ENCODE measurements at regions not wholly inside any gene's neighbourhood (a gene's known extent, or its start where the extent isn't known, plus 50 kb on each side); places are given as distances from the start of the nearest gene placed in this dataset.
"Not testable (repeated sequence)": the region's sequence is repeated elsewhere in the genome, so short reads cannot be mapped to it uniquely, and the experiment has no call there.

GRCh38 chr18:75691483-75691882 is 264.0 kb upstream of the SMIM21 start:
- no peaks in the 10 kb centered on the region for H3K27me3 ChIP-seq (ENCODE audit: control insufficient read depth in 1 of 2, insufficient read depth in 2 of 2, low read length in 2 of 2)
- no peaks in the 10 kb centered on the region for H3K36me3 ChIP-seq (ENCODE audit: insufficient read depth, low read length)
- no peak overlapping the region for H3K27ac ChIP-seq (ENCODE audit: low read depth in 1 of 2, low read length in 2 of 2)
- no peak overlapping the region for H3K4me3 ChIP-seq (ENCODE audit: low read length)
- ATAC-seq (ENCODE audit: poor library complexity) (no peak), DNase-seq (no peak)
- H3K4me1 ChIP-seq (ENCODE audit: insufficient read depth, low read length) = no peaks in the 10 kb centered on the region
- Mint-ChIP-seq H3K9me3 (no peaks in the 10 kb centered on the region), H3K4me3 (no peak overlapping the region), H3K36me3 (ENCODE audit: low read depth) (no peaks in the 10 kb centered on the region), H3K27ac (no peak overlapping the region), H3K27me3 (peaks cover 13% of the 10 kb centered on the region), H3K4me1 (ENCODE audit: low read depth) (no peaks in the 10 kb centered on the region)
- ChIA-PET POLR2A (no interaction called here), CTCF (no interaction called here)
- intact Hi-C loops (cut with DNase I, micrococcal nuclease) = no loop called here
- H3K9me3 ChIP-seq (ENCODE audit: control insufficient read depth in 1 of 2, insufficient read depth in 1 of 2, low read length in 2 of 2) = peaks cover 0 to 10% of the 10 kb centered on the region in 2 experiments
- TF ChIP-seq, protein P1, sequence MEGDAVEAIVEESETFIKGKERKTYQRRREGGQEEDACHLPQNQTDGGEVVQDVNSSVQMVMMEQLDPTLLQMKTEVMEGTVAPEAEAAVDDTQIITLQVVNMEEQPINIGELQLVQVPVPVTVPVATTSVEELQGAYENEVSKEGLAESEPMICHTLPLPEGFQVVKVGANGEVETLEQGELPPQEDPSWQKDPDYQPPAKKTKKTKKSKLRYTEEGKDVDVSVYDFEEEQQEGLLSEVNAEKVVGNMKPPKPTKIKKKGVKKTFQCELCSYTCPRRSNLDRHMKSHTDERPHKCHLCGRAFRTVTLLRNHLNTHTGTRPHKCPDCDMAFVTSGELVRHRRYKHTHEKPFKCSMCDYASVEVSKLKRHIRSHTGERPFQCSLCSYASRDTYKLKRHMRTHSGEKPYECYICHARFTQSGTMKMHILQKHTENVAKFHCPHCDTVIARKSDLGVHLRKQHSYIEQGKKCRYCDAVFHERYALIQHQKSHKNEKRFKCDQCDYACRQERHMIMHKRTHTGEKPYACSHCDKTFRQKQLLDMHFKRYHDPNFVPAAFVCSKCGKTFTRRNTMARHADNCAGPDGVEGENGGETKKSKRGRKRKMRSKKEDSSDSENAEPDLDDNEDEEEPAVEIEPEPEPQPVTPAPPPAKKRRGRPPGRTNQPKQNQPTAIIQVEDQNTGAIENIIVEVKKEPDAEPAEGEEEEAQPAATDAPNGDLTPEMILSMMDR (IDR thresholded peaks at IDR 0.05) = no peak

GRCh38 chr18:75690283-75690682 is 262.8 kb upstream of the SMIM21 start:
- H3K27me3 ChIP-seq (ENCODE audit: control insufficient read depth in 1 of 2, insufficient read depth in 2 of 2, low read length in 2 of 2); CTCF ChIA-PET; H3K4me1 ChIP-seq (ENCODE audit: insufficient read depth, low read length); H3K36me3 Mint-ChIP-seq (ENCODE audit: low read depth); H3K36me3 ChIP-seq (ENCODE audit: insufficient read depth, low read length); H3K4me3 Mint-ChIP-seq; H3K4me3 ChIP-seq (ENCODE audit: low read length); POLR2A ChIA-PET; H3K9me3 Mint-ChIP-seq; H3K4me1 Mint-ChIP-seq (ENCODE audit: low read depth); intact Hi-C loops (cut with DNase I, micrococcal nuclease); H3K9me3 ChIP-seq (ENCODE audit: control insufficient read depth in 1 of 2, insufficient read depth in 1 of 2, low read length in 2 of 2); DNase-seq; H3K27ac ChIP-seq (ENCODE audit: low read depth in 1 of 2, low read length in 2 of 2); H3K27ac Mint-ChIP-seq; ATAC-seq (ENCODE audit: poor library complexity): not testable (repeated sequence)
- H3K27me3 Mint-ChIP-seq = peaks cover 21% of the 10 kb centered on the region

DNA sequence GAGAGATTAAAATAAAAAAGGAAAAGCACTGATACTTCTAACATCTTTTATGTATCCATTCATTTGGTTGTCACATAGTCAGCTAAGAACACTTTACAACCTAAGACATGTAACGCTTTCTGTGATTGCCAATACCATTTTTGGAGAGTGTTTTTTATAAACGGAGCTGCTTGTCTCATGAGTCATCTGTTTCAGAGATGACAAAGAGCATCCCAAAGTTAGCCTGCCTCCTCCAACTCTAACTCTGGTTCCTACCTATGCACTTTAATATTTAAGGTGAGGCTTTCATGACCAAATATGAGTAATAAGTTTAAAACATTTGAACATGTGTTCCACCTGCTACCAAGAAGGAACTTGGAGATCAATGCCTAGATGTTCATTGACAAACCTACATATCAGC is 260.1 kb upstream of the SMIM21 start:
- Mint-ChIP-seq H3K9me3 (no peaks in the 10 kb centered on the region), H3K27ac (no peak overlapping the region), H3K36me3 (ENCODE audit: low read depth) (no peaks in the 10 kb centered on the region), H3K27me3 (peaks cover 21% of the 10 kb centered on the region), H3K4me3 (no peak overlapping the region), H3K4me1 (ENCODE audit: low read depth) (no peaks in the 10 kb centered on the region)
- H3K4me3 ChIP-seq (ENCODE audit: low read length) = no peak overlapping the region
- ChIA-PET CTCF (no interaction called here), POLR2A (no interaction called here)
- ATAC-seq (ENCODE audit: poor library complexity) (no peak), DNase-seq (no peak)
- TF ChIP-seq, protein P1 (IDR thresholded peaks at IDR 0.05) = no peak
- H3K27ac ChIP-seq (ENCODE audit: low read depth in 1 of 2, low read length in 2 of 2) = no peak overlapping the region
- no peaks in the 10 kb centered on the region for H3K36me3 ChIP-seq (ENCODE audit: insufficient read depth, low read length)
- H3K4me1 ChIP-seq (ENCODE audit: insufficient read depth, low read length) = no peaks in the 10 kb centered on the region
- H3K27me3 ChIP-seq (ENCODE audit: control insufficient read depth in 1 of 2, insufficient read depth in 2 of 2, low read length in 2 of 2) = no peaks in the 10 kb centered on the region
- intact Hi-C loops (cut with DNase I, micrococcal nuclease) = no loop called here
- no peaks in the 10 kb centered on the region for H3K9me3 ChIP-seq (ENCODE audit: control insufficient read depth in 1 of 2, insufficient read depth in 1 of 2, low read length in 2 of 2)

DNA sequence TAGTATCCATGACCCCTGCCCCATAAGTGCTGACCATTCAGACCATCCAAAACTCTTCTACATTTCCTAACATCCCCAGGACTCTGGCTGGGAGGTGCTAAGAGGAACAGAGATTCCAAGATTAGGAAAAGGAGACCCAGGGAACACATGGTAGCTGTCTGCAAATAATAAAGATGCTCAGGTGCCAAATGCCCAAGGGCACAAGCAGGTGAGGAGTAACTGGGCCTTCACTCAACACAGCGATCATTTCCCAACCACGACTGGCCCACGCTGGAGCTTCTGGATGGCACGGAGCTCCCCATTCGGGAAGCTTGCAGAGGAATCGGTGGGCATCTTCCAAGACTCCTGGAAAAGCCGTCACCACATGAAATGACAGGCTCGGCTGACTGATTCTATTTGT is 255.9 kb upstream of the SMIM21 start:
- Histone ChIP-seq H3K9me3 (ENCODE audit: control insufficient read depth in 1 of 2, insufficient read depth in 1 of 2, low read length in 2 of 2) (no peaks in the 10 kb centered on the region), H3K4me3 (ENCODE audit: low read length) (no peak overlapping the region), H3K36me3 (ENCODE audit: insufficient read depth, low read length) (no peaks in the 10 kb centered on the region), H3K27me3 (ENCODE audit: control insufficient read depth in 1 of 2, insufficient read depth in 2 of 2, low read length in 2 of 2) (no peaks in the 10 kb centered on the region), H3K27ac (ENCODE audit: low read depth in 1 of 2, low read length in 2 of 2) (no peak overlapping the region), H3K4me1 (ENCODE audit: insufficient read depth, low read length) (no peaks in the 10 kb centered on the region)
- ChIA-PET POLR2A (interaction anchor here (0.6 kb wide), 1 partner anchor 565 kb away, joined by 3 read pairs; no protein-coding TSS in a partner anchor), CTCF (no interaction called here)
- H3K27ac Mint-ChIP-seq = no peak overlapping the region
- ATAC-seq (ENCODE audit: poor library complexity) (no peak), DNase-seq (no peak)
- TF ChIP-seq, protein P1 (IDR thresholded peaks at IDR 0.05) = no peak
- H3K9me3 Mint-ChIP-seq = no peaks in the 10 kb centered on the region
- no peaks in the 10 kb centered on the region for H3K4me1 Mint-ChIP-seq (ENCODE audit: low read depth)
- no peak overlapping the region for H3K4me3 Mint-ChIP-seq
- H3K36me3 Mint-ChIP-seq (ENCODE audit: low read depth) = no peaks in the 10 kb centered on the region
- intact Hi-C loops (cut with DNase I, micrococcal nuclease) = no loop called here
- H3K27me3 Mint-ChIP-seq = peaks cover 28% of the 10 kb centered on the region
